ENCODE measurements at regions not wholly inside any gene's neighbourhood (a gene's known extent, or its start where the extent isn't known, plus 50 kb on each side); places are given as distances from the start of the nearest gene placed in this dataset.

GRCh38 chr5:148934895-148935400, 108.5 kb downstream of the ADRB2 start:
- DNase-seq (ENCODE audit: low read depth, low spot score) = no peak
- TF ChIP-seq ZNF274 (IDR thresholded peaks at IDR 0.05; ENCODE audit: low read depth, low read length) = no peak
- no peak for TF ChIP-seq YY1 (IDR thresholded peaks at IDR 0.05; ENCODE audit: insufficient read depth, insufficient read length)
- TF ChIP-seq SUZ12 (IDR thresholded peaks at IDR 0.05; ENCODE audit: extremely low read depth, insufficient read depth, insufficient read length) = no peak
- peaks cover 2% of the 10 kb centered on the region for H3K27me3 ChIP-seq (ENCODE audit: insufficient read depth, insufficient read length)

GRCh38 chr5:148937239-148937638, 110.8 kb downstream of the ADRB2 start:
- H3K4me1 ChIP-seq (ENCODE audit: insufficient read depth, insufficient read length) = no peaks in the 10 kb centered on the region
- H3K36me3 ChIP-seq (ENCODE audit: insufficient read depth, insufficient read length, low read length) = no peaks in the 10 kb centered on the region
- peaks cover 17% of the 10 kb centered on the region; the same call in 1 of the 2 replicates for H3K9me3 ChIP-seq (ENCODE audit: insufficient read depth, low read length)
- DNase-seq (ENCODE audit: low read depth, low spot score) = no peak
- H3K4me3 ChIP-seq (ENCODE audit: insufficient read length, low read depth) = no peak overlapping the region
- TF ChIP-seq SUZ12 (IDR thresholded peaks at IDR 0.05; ENCODE audit: extremely low read depth, insufficient read depth, insufficient read length) (no peak), YY1 (IDR thresholded peaks at IDR 0.05; ENCODE audit: insufficient read depth, insufficient read length) (no peak), ZNF274 (IDR thresholded peaks at IDR 0.05; ENCODE audit: low read depth, low read length) (no peak)
- H3K27me3 ChIP-seq (ENCODE audit: insufficient read depth, insufficient read length) = no peaks in the 10 kb centered on the region
- no peak overlapping the region for H3K9ac ChIP-seq (ENCODE audit: insufficient read length, low read depth)

More at GRCh38 chr5:148934895-148935400, 108.5 kb downstream of the ADRB2 start:
- no peaks in the 10 kb centered on the region for H3K36me3 ChIP-seq (ENCODE audit: insufficient read depth, insufficient read length, low read length)
- H3K4me3 ChIP-seq (ENCODE audit: insufficient read length, low read depth) = no peak overlapping the region
- no peaks in the 10 kb centered on the region for H3K9me3 ChIP-seq (ENCODE audit: insufficient read depth, low read length)
- H3K9ac ChIP-seq (ENCODE audit: insufficient read length, low read depth) = no peak overlapping the region
- H3K4me1 ChIP-seq (ENCODE audit: insufficient read depth, insufficient read length) = no peaks in the 10 kb centered on the region

DNA sequence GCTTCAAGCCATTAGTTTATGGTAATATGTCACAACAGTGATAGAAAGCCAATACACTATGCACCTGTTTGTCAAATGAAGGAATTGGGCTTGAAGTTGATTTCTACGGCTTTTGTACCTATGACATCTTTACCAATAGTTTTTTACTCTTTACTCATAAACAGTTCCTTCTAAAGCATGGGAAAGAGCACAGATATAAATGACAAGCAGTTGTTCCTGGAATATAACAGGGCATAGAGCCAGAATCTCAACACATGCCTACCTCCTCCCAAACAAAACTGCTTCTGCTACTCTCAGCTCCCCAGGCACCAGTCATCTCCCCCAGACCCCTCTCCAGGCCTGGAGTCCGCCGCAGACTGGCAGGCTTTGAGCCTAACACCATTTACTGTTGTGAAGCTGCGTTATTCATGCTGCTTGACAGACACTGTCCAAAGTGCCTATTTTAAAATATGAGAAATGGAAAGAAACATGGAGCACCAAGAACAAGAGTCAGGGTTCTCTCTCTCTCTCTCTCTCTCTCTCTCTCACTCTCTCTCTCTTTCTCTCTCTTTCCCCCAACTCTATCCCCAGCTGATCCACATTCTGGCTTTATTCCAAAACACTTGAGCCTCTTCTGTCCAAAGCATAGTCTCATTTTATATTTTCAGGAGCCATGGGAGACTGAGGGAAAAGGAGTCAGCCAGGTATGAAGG, 111.6 kb downstream of the ADRB2 start:
- H3K4me1 ChIP-seq (ENCODE audit: insufficient read depth, insufficient read length) = no peaks in the 10 kb centered on the region
- no peaks in the 10 kb centered on the region for H3K36me3 ChIP-seq (ENCODE audit: insufficient read depth, insufficient read length, low read length)
- no peaks in the 10 kb centered on the region for H3K27me3 ChIP-seq (ENCODE audit: insufficient read depth, insufficient read length)
- TF ChIP-seq YY1 (IDR thresholded peaks at IDR 0.05; ENCODE audit: insufficient read depth, insufficient read length) = no peak
- TF ChIP-seq SUZ12 (IDR thresholded peaks at IDR 0.05; ENCODE audit: extremely low read depth, insufficient read depth, insufficient read length) = no peak
- no peak for TF ChIP-seq ZNF274 (IDR thresholded peaks at IDR 0.05; ENCODE audit: low read depth, low read length)
- no peak overlapping the region for H3K4me3 ChIP-seq (ENCODE audit: insufficient read length, low read depth)
- no peak overlapping the region for H3K9ac ChIP-seq (ENCODE audit: insufficient read length, low read depth)
- DNase-seq (ENCODE audit: low read depth, low spot score) = no peak
- H3K9me3 ChIP-seq (ENCODE audit: insufficient read depth, low read length) = peaks cover 17% of the 10 kb centered on the region; the same call in 1 of the 2 replicates

DNA sequence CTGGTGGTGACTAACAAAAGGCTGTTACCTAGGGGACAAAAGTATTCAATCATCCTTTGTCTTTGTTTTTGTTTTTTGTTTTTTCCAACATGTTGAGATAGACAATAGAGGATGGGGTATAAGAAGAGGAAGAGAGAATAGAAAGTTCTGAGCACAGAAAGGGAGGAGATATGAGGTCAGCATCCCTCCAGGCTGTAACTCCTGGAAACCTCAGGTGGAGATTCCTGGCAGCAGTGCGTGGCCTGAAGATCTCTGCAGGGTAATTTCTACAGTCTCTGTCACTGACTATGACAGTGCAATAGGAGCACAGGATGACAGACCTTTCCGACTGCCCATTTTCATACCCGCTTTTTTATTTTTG, 112.1 kb downstream of the ADRB2 start:
- Histone ChIP-seq H3K36me3 (ENCODE audit: insufficient read depth, insufficient read length, low read length) (no peaks in the 10 kb centered on the region), H3K4me3 (ENCODE audit: insufficient read length, low read depth) (no peak overlapping the region), H3K9me3 (ENCODE audit: insufficient read depth, low read length) (peaks cover 17% of the 10 kb centered on the region; the same call in 1 of the 2 replicates), H3K4me1 (ENCODE audit: insufficient read depth, insufficient read length) (no peaks in the 10 kb centered on the region), H3K9ac (ENCODE audit: insufficient read length, low read depth) (no peak overlapping the region), H3K27me3 (ENCODE audit: insufficient read depth, insufficient read length) (no peaks in the 10 kb centered on the region)
- TF ChIP-seq YY1 (IDR thresholded peaks at IDR 0.05; ENCODE audit: insufficient read depth, insufficient read length) (no peak), SUZ12 (IDR thresholded peaks at IDR 0.05; ENCODE audit: extremely low read depth, insufficient read depth, insufficient read length) (no peak), ZNF274 (IDR thresholded peaks at IDR 0.05; ENCODE audit: low read depth, low read length) (no peak)
- DNase-seq (ENCODE audit: low read depth, low spot score) = no peak

DNA sequence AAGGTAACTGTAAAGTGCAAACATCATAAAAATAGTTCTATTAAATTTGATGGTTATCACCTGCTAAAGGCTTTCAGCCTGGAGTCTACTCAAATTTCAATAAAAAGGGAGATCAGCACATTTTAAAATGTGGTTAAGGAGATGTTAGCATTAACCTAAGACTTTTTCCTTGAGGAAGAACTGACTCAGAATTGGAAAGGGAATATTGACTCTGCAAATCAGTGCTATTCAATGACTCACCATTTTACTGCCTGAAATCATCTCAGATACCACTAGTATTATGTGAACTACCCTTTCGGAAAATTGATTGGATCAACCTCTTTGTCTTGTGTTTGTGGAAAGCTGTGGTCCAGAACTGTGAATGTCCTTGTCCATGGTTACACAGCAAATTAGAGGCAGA, 113.3 kb downstream of the ADRB2 start:
- H3K27me3 ChIP-seq (ENCODE audit: insufficient read depth, insufficient read length) = no peaks in the 10 kb centered on the region
- H3K36me3 ChIP-seq (ENCODE audit: insufficient read depth, insufficient read length, low read length) = no peaks in the 10 kb centered on the region
- peaks cover 17% of the 10 kb centered on the region; the same call in 1 of the 2 replicates for H3K9me3 ChIP-seq (ENCODE audit: insufficient read depth, low read length)
- no peak overlapping the region for H3K9ac ChIP-seq (ENCODE audit: insufficient read length, low read depth)
- no peaks in the 10 kb centered on the region for H3K4me1 ChIP-seq (ENCODE audit: insufficient read depth, insufficient read length)
- DNase-seq (ENCODE audit: low read depth, low spot score) = no peak
- H3K4me3 ChIP-seq (ENCODE audit: insufficient read length, low read depth) = no peak overlapping the region
- no peak for TF ChIP-seq SUZ12 (IDR thresholded peaks at IDR 0.05; ENCODE audit: extremely low read depth, insufficient read depth, insufficient read length)
- TF ChIP-seq ZNF274 (IDR thresholded peaks at IDR 0.05; ENCODE audit: low read depth, low read length) = no peak
- no peak for TF ChIP-seq YY1 (IDR thresholded peaks at IDR 0.05; ENCODE audit: insufficient read depth, insufficient read length)

DNA sequence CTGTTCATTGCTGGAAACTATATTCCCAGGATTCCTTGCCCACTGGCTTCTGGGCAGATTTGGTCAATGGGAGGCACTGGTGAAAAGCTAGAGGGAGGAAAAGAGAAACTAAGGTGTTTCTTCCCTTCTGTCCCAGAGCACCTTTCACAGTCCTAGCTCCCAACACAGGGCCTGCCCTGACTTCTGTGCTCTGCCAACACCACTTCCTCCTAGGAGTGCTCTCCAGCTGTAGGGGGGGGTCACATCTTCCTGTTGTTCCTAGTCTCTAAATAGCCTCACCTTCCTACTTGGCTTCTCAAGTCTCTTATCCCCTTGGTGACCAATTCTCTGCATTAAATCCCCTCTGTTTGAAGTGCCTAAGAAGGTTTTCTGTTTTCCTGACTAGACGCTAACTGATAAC, 115.4 kb downstream of the ADRB2 start:
- no peak for DNase-seq (ENCODE audit: low read depth, low spot score)
- Histone ChIP-seq H3K9ac (ENCODE audit: insufficient read length, low read depth) (no peak overlapping the region), H3K4me1 (ENCODE audit: insufficient read depth, insufficient read length) (no peaks in the 10 kb centered on the region), H3K27me3 (ENCODE audit: insufficient read depth, insufficient read length) (no peaks in the 10 kb centered on the region), H3K4me3 (ENCODE audit: insufficient read length, low read depth) (no peak overlapping the region), H3K36me3 (ENCODE audit: insufficient read depth, insufficient read length, low read length) (no peaks in the 10 kb centered on the region), H3K9me3 (ENCODE audit: insufficient read depth, low read length) (peaks cover 17% of the 10 kb centered on the region; the same call in 1 of the 2 replicates)
- TF ChIP-seq ZNF274 (IDR thresholded peaks at IDR 0.05; ENCODE audit: low read depth, low read length) (no peak), SUZ12 (IDR thresholded peaks at IDR 0.05; ENCODE audit: extremely low read depth, insufficient read depth, insufficient read length) (no peak), YY1 (IDR thresholded peaks at IDR 0.05; ENCODE audit: insufficient read depth, insufficient read length) (no peak)

- no peaks in the 10 kb centered on the region for H3K4me1 ChIP-seq (ENCODE audit: insufficient read depth, insufficient read length)
- no peaks in the 10 kb centered on the region for H3K9me3 ChIP-seq (ENCODE audit: insufficient read depth, low read length)
- H3K27me3 ChIP-seq (ENCODE audit: insufficient read depth, insufficient read length) = no peaks in the 10 kb centered on the region
- H3K36me3 ChIP-seq (ENCODE audit: insufficient read depth, insufficient read length, low read length) = no peaks in the 10 kb centered on the region
- H3K4me3 ChIP-seq (ENCODE audit: insufficient read length, low read depth) = no peak overlapping the region
- H3K9ac ChIP-seq (ENCODE audit: insufficient read length, low read depth) = no peak overlapping the region
- TF ChIP-seq YY1 (IDR thresholded peaks at IDR 0.05; ENCODE audit: insufficient read depth, insufficient read length) (no peak), ZNF274 (IDR thresholded peaks at IDR 0.05; ENCODE audit: low read depth, low read length) (no peak), SUZ12 (IDR thresholded peaks at IDR 0.05; ENCODE audit: extremely low read depth, insufficient read depth, insufficient read length) (no peak)
- DNase-seq (ENCODE audit: low read depth, low spot score) = no peak
Observed at GRCh38 chr5:148949841-148950470, 112.9 kb downstream of the SH3TC2 start.

All from NT2/D1 (cell line).